Prostate gland (tissue), 2 donors: ENCODE measurements at regions not wholly inside any gene's neighbourhood (a gene's known extent, or its start where the extent isn't known, plus 50 kb on each side); places are given as distances from the start of the nearest gene placed in this dataset.

Source experiments
- DNase-seq: peaks from one replicate; pipeline ENCODE4 v3.0.0-alpha.2; 2019; ENCODE audit warnings: low spot score
- H3K27ac ChIP-seq, 2 donors: fragments of 200-600 bp; sonication (generic); 2 replicates each; pipeline ENCODE4 v1.5.1; 2017 to 2019
- H3K27me3 ChIP-seq: fragments of 200-600 bp; sonication (generic); replicated peaks from 2 replicates; pipeline ENCODE4 v1.5.1; 2019; ENCODE audit not compliant: insufficient read depth
- H3K36me3 ChIP-seq, 2 donors: fragments of 200-600 bp; sonication (generic); 1 replicate in 1 of 2; 2 replicates in 1 of 2; pipeline versions ENCODE4 v1.5.1 to v1.8.1; 2017 to 2019
- H3K4me1 ChIP-seq: fragments of 200-600 bp; sonication (generic); replicated peaks from 2 replicates; pipeline ENCODE4 v1.5.1; 2019
- H3K4me3 ChIP-seq, 2 donors: fragments of 200-600 bp; sonication (generic); 2 replicates each; pipeline ENCODE4 v1.5.1; 2017 to 2019
- H3K9me3 ChIP-seq: fragments of 200-600 bp; sonication (generic); 2 replicates; pipeline ENCODE4 v1.5.1; 2017
- POLR2A ChIP-seq: fragments of 450-650 bp; IDR thresholded peaks from one replicate; pipeline ENCODE4 v1.6.1; 2016; ENCODE audit warnings: antibody characterized with exemption, mild to moderate bottlenecking
- POLR2AphosphoS5 ChIP-seq: sonication (generic); formaldehyde crosslinking; IDR thresholded peaks from one replicate; pipeline ENCODE4 v1.6.1; 2017; ENCODE audit warnings: antibody characterized with exemption
- WGBS: methylation state at CpG from one replicate; pipeline ENCODE4 v1.1.5; 2018; 5-methylcytosine and 5-hydroxymethylcytosine counted together
- intact Hi-C: fragments of 100-400 bp; cut with DNase I; formaldehyde crosslinking; loops from one replicate; pipeline ENCODE4 v1.14.2; 2022
- TF ChIP-seq, protein P1 (sequence below), 4 experiments: fragments of 200-600 bp in 2 of 4; fragments of 450-650 bp in 2 of 4; sonication (generic) in 2 of 4; IDR thresholded peaks; 1 replicate in 3 of 4; 2 replicates in 1 of 4; pipeline ENCODE4 v1.5.1; 2016 to 2019; ENCODE audit warnings: antibody characterized with exemption in 4 of 4, mild to moderate bottlenecking in 2 of 4, moderate library complexity in 2 of 4

- intact Hi-C loops, result no loop called here
- DNase-seq, result no peak
- H3K4me3 ChIP-seq, result no peak overlapping the region
- no peaks in the 10 kb centered on the region for H3K4me1 ChIP-seq
- no peak overlapping the region for H3K27ac ChIP-seq
- no peaks in the 10 kb centered on the region for H3K36me3 ChIP-seq
- no peaks in the 10 kb centered on the region for H3K9me3 ChIP-seq
- TF ChIP-seq POLR2AphosphoS5, result no peak
- TF ChIP-seq POLR2A, result no peak
- TF ChIP-seq, protein P1, sequence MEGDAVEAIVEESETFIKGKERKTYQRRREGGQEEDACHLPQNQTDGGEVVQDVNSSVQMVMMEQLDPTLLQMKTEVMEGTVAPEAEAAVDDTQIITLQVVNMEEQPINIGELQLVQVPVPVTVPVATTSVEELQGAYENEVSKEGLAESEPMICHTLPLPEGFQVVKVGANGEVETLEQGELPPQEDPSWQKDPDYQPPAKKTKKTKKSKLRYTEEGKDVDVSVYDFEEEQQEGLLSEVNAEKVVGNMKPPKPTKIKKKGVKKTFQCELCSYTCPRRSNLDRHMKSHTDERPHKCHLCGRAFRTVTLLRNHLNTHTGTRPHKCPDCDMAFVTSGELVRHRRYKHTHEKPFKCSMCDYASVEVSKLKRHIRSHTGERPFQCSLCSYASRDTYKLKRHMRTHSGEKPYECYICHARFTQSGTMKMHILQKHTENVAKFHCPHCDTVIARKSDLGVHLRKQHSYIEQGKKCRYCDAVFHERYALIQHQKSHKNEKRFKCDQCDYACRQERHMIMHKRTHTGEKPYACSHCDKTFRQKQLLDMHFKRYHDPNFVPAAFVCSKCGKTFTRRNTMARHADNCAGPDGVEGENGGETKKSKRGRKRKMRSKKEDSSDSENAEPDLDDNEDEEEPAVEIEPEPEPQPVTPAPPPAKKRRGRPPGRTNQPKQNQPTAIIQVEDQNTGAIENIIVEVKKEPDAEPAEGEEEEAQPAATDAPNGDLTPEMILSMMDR (IDR thresholded peaks at IDR 0.05), result no peak
- no peaks in the 10 kb centered on the region for H3K27me3 ChIP-seq
- WGBS, result 84% methylated on average over 3 of the region's 3 CpGs
Measured at GRCh38 chrY:7951187-7951852, 1039.8 kb upstream of the AMELY start.

- TF ChIP-seq, protein P1 (IDR thresholded peaks at IDR 0.05), result no peak
- TF ChIP-seq POLR2A (no peak), POLR2AphosphoS5 (no peak)
- no peaks in the 10 kb centered on the region for H3K36me3 ChIP-seq
- H3K27ac ChIP-seq, result no peak overlapping the region
- H3K4me1 ChIP-seq, result no peaks in the 10 kb centered on the region
- intact Hi-C loops, result no loop called here
- H3K27me3 ChIP-seq, result no peaks in the 10 kb centered on the region
- DNase-seq, result no peak
- WGBS, result 88% methylated on average over 1 of the region's 1 CpG
- H3K9me3 ChIP-seq, result no peaks in the 10 kb centered on the region
- no peak overlapping the region for H3K4me3 ChIP-seq
Measured at GRCh38 chrY:7944135-7944534, 1032.6 kb upstream of the AMELY start.

- no peaks in the 10 kb centered on the region for H3K36me3 ChIP-seq
- WGBS, result 66% methylated on average over 3 of the region's 3 CpGs
- no peak for DNase-seq
- no peak for TF ChIP-seq POLR2AphosphoS5
- TF ChIP-seq, protein P1 (IDR thresholded peaks at IDR 0.05), result no peak
- no peak for TF ChIP-seq POLR2A
- intact Hi-C loops, result no loop called here
- H3K9me3 ChIP-seq, result no peaks in the 10 kb centered on the region
- H3K4me3 ChIP-seq, result no peak overlapping the region
- H3K27me3 ChIP-seq, result no peaks in the 10 kb centered on the region
- H3K27ac ChIP-seq, result no peak overlapping the region
- no peaks in the 10 kb centered on the region for H3K4me1 ChIP-seq
Measured at GRCh38 chrY:7942711-7943110, 1031.2 kb upstream of the AMELY start.

DNA sequence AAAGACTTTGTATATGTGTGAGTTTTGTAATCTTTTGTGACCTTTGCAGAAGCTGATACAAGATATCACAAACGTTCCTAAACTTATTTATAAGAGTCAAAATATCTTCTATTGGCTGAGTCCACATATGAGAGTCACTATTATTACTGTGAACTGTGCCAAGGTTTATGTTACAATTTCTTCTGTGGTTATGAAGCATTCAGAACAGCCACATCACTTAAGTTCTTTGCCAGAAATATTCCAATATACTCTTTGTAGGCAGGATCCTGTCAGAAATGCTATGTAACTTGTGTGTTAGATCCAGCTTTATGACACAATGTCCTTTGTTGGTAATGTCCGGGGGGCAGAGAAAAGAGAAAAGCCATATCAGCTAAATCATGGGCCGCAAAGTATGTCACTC is 1030.3 kb upstream of the AMELY start:
- H3K4me1 ChIP-seq, result no peaks in the 10 kb centered on the region
- H3K27me3 ChIP-seq, result no peaks in the 10 kb centered on the region
- H3K36me3 ChIP-seq, result no peaks in the 10 kb centered on the region
- intact Hi-C loops, result no loop called here
- 39% methylated on average over 3 of the region's 3 CpGs for WGBS
- H3K27ac ChIP-seq, result no peak overlapping the region
- TF ChIP-seq, protein P1 (IDR thresholded peaks at IDR 0.05), result no peak
- TF ChIP-seq POLR2AphosphoS5, result no peak
- no peaks in the 10 kb centered on the region for H3K9me3 ChIP-seq
- no peak overlapping the region for H3K4me3 ChIP-seq
- no peak for DNase-seq

GRCh38 chrY:7938982-7939718 is 1027.6 kb upstream of the AMELY start:
- intact Hi-C loops, result no loop called here
- Histone ChIP-seq H3K4me1 (no peaks in the 10 kb centered on the region), H3K4me3 (no peak overlapping the region), H3K36me3 (no peaks in the 10 kb centered on the region), H3K27ac (no peak overlapping the region), H3K27me3 (no peaks in the 10 kb centered on the region), H3K9me3 (no peaks in the 10 kb centered on the region)
- TF ChIP-seq POLR2AphosphoS5, result no peak
- no peak for TF ChIP-seq POLR2A
- TF ChIP-seq, protein P1 (IDR thresholded peaks at IDR 0.05), result no peak
- no peak for DNase-seq
- 100% methylated on average over 2 of the region's 2 CpGs for WGBS
